HG02938 (cell line): ENCODE measurements at regions not wholly inside any gene's neighbourhood (a gene's known extent, or its start where the extent isn't known, plus 50 kb on each side); places are given as distances from the start of the nearest gene placed in this dataset.
"Not testable (repeated sequence)": the region's sequence is repeated elsewhere in the genome, so short reads cannot be mapped to it uniquely, and the experiment has no call there.

Experiments
- ATAC-seq: cut with Tn5 transposase; IDR thresholded peaks from one replicate; pipeline ENCODE4 v1.9.1; 2021; ENCODE audit warnings: mild to moderate bottlenecking, moderate library complexity; ENCODE audit not compliant: unreplicated experiment

GRCh38 chr13:61144301-61144700 lies 271.3 kb downstream of the PCDH20 start:
- no peak for ATAC-seq

GRCh38 chr13:61142506-61142905 lies 273.1 kb downstream of the PCDH20 start:
- no peak for ATAC-seq

DNA sequence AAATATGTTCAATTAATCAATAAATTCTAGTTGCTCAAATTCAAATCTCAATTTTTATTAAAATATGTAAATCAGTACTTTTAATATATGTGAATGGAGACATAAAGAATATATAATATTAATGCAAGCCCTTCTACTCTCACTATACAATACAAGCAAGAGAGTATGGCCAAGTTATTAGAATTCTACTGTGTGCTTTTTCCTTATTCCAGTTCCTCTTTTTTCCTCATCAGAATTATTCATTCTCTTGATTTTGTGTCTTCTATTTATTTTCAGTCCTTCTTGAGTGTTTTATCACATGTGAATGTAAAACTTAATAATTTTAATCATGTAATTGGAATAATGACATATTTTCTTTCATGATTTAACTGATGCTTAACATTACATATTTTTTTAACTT lies 276.8 kb downstream of the PCDH20 start:
- no peak for ATAC-seq

DNA sequence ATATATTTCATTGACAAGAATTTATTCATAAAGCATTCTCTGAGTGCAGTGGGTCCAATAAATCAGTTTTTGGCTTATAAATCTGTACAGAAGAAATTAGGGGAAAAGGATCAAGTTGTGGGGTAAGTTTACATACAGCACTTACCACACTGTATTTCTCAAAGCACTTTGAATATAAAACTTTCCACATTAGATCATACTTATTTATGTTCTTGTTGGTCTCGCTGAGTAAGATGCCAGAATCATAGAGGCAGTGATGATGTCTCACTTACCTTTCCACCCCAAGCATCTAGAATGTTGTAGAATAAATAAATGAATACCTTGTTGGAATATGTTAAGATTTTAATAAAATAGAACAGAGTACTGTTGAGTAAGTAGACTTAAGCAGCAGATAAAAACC lies 279.1 kb downstream of the PCDH20 start:
- no peak for ATAC-seq

DNA sequence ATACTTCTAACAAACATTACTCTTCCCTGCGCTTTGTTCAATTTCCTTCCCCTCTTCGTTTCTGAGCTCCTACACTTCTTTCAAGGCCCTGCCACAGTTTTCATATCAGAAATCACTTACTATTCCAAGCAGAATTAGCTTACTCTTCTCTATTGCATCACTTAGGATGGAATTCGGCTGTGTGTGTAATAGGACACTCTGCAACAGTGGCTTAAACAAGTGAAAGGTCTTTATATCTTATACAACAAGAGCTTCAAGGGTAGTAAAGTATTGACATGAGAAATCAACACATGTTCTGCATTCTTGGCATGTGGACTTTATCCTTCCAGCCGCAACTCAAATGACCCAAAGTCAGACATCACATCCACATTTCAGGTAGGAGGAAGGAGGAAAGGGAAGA lies 279.6 kb downstream of the PCDH20 start:
- no peak for ATAC-seq

- ATAC-seq, result no peak
Observed at GRCh38 chr13:61135583-61135982, 280.1 kb downstream of the PCDH20 start.

- no peak for ATAC-seq
Observed at GRCh38 chr13:61128850-61129645, 286.6 kb downstream of the PCDH20 start.

- ATAC-seq, result no peak
Observed at GRCh38 chr13:61123538-61124289, 291.9 kb downstream of the PCDH20 start.

GRCh38 chr13:61113140-61113658 lies 302.4 kb downstream of the PCDH20 start:
- no peak for ATAC-seq

- no peak for ATAC-seq
Observed at GRCh38 chr13:61111529-61111928, 304.1 kb downstream of the PCDH20 start.

DNA sequence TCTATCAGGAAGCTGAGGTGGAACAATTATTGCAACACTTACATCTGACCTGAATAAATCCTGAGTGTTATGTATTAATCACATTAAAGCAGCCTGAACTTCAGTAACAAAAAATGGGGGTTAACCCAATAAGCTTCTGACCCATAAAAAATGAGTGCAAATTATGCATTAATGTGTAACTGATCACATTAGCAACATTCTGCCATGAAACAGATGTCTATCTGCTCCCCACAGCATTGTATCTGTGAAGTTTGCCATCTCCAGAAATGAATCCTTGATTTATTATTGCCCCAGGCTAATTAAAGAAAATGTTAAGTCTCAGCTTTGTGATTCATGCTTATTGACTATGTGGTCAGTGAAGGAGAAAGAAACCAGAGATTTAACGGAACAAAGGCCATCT lies 304.9 kb downstream of the PCDH20 start:
- ATAC-seq, result no peak

DNA sequence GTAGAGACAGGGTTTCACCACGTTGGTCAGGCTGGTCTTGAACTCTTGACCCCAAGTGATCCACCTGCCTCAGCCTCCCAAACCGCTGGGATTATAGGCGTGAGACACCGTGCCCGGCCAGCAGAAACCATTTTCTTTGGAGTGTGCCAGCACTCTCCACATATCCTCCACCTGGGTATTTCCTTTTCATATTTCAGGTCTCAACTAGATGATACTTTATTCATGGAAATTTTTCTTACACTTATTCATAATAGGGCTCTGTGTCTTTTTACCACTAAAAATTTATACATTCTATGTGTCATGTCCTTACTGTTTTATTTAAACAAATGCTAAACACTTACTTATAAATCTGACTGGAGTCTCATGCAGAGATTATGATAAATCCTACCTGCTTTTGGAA lies 305.9 kb downstream of the PCDH20 start:
- no peak for ATAC-seq

DNA sequence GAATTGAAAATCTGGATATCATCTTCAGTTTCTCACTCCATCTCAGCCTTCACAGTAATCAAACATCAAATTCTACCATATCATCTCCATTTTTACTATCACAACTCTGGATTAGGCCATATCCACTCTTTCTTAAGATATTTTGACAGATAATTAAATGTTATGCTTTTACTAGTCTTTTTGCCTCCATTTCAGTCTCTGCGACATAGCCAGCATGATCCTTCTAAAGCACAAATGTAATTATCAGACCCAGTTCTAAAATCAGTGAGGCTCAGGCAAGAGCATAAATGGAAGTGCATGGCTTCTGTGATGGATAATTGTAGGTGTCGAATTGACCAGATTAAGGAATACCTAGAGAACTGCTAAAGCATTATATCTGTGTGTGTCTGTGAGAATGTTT lies 307.7 kb downstream of the PCDH20 start:
- ATAC-seq, result no peak

DNA sequence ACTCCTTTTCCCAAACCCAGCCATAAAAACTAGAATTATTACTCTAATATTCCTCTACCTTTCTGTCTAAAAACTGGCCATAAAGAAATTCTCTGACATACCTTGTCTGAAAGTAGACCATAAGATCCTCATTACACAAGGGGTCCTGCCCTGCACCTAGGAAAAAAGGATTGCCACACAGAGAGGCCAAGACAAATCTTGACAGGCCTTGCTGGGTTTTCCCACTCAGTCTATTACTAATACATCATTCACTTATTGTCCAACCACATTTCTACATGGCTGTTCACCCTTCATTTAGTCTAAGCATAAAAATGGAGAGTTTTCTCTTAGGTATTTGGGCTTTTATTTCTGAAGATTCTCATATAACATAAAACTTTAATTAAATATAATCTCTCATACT lies 319.8 kb downstream of the PCDH20 start:
- ATAC-seq, result no peak

- no peak for ATAC-seq
Observed at GRCh38 chr13:61094865-61095264, 320.8 kb downstream of the PCDH20 start.

GRCh38 chr13:61089894-61090293 lies 325.8 kb downstream of the PCDH20 start:
- not testable (repeated sequence) for ATAC-seq

DNA sequence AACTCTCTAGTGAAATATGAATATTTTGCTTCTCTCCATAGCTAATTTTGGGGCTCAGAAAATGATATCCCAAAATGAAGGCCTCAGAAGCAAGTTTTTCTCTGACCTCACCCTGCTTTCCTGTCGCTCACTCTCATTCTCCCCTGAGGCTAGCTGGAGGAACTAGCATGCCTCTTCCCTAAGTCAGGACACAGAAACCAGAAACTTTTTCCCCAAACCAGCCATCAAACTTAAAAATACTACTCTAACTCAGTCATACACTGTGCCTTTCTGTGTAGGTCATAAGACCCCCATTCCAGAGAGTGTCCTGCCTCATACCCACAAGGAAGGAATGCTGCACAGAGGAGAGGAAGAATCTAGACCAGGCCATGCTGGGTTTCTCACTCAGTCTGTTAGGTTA lies 329.6 kb downstream of the PCDH20 start:
- no peak for ATAC-seq

DNA sequence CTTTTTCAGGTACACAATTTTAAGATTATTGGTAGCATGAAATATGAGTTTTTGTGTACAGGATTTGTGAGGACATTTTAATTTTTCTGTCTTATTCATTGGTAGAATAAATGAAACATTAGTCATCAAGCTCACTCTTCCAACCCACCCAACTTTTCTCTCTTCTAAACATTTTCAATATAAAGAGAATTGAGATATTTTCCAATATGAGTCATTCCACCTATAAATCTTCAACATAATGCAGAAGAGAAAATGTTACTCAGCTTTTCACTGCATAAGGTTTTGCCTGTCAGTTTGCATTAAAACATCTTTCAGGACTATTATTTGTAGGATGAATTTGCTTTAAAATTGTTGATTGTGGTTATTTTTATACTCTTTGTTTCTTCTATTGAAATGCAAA lies 330.7 kb downstream of the PCDH20 start:
- ATAC-seq, result no peak

DNA sequence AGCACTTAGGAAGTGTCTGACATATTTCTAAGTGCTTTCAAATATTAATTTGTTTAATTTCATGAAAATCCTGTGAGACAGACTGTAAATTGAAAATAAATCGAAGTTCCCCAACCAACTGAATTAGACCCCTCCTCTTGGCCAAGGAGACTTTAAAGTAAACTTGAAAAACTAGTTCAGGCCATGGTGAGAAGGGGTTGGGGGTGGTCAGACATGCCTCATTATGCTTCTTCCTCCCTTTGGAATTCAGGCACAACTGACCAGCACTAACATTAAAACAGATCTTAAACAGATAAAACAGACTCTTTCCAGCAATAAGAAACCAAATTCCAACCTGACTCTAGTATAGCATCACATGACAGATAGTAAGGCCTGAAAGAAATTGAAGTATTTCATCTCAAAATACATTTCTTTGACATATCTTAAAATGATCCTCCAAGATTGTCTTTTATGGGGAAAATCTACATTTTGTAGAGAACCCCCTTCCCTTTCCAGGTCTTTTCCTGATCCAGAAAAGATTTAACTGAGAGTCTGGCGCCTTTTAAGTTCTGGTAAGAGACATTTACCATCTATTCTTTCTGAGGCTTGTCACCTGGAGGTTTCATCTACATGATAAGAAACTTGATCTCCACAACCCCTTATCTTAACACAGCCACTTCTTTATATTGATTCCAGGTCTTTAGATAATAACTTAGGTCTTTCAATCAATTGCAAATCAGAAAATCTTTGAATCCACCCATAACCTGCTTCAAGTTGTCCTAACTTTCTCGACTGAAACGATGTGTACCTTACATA lies 336.5 kb downstream of the PCDH20 start:
- no peak for ATAC-seq

GRCh38 chr13:61052175-61052574 lies 363.5 kb downstream of the PCDH20 start:
- no peak for ATAC-seq

- ATAC-seq, result no peak
Observed at GRCh38 chr13:61045251-61045650, 370.4 kb downstream of the PCDH20 start.
